ENCODE measurements at regions not wholly inside any gene's neighbourhood (a gene's known extent, or its start where the extent isn't known, plus 50 kb on each side); places are given as distances from the start of the nearest gene placed in this dataset.

DNA sequence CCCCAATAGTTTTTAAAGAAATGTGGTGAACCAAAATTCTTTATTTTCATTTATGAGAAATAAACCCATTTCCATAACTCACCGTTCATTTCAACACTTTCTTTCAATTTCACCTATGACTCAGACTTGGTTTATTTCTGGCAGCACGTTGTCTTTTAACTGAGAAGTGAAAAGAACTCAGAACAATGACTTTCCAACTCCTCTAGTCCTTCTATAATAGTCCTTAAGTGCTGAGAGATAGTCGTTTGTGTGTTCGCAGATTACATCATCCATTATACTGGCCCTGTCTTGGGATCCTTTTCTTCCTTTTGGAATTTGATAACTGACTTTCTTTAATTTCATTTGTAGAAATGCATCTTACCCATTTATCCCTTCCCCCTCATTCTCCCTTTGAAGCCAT lies 113.6 kb downstream of the GLUD2 start:
- Histone ChIP-seq H3K27ac (ENCODE audit: low read depth, low read length) (no peak overlapping the region), H3K79me2 (ENCODE audit: insufficient read depth, low read length) (no peaks in the 10 kb centered on the region), H3K9me3 (ENCODE audit: low read depth, low read length) (no peaks in the 10 kb centered on the region), H3K36me3 (ENCODE audit: insufficient read depth, low read length) (no peaks in the 10 kb centered on the region), H3K4me2 (ENCODE audit: insufficient read depth, low read length) (no peak overlapping the region), H3K4me3 (ENCODE audit: insufficient read depth, low read length) (no peak overlapping the region), H3K4me1 (ENCODE audit: insufficient read depth, low read length) (no peaks in the 10 kb centered on the region), H4K20me1 (ENCODE audit: insufficient read depth, low read length) (no peaks in the 10 kb centered on the region), H3K27me3 (ENCODE audit: insufficient read depth, low read length) (no peaks in the 10 kb centered on the region), H2AFZ (ENCODE audit: low read length) (no peak overlapping the region)
- no peak for DNase-seq (ENCODE audit: insufficient read length, low spot score, missing footprints)
- TF ChIP-seq, protein P1, sequence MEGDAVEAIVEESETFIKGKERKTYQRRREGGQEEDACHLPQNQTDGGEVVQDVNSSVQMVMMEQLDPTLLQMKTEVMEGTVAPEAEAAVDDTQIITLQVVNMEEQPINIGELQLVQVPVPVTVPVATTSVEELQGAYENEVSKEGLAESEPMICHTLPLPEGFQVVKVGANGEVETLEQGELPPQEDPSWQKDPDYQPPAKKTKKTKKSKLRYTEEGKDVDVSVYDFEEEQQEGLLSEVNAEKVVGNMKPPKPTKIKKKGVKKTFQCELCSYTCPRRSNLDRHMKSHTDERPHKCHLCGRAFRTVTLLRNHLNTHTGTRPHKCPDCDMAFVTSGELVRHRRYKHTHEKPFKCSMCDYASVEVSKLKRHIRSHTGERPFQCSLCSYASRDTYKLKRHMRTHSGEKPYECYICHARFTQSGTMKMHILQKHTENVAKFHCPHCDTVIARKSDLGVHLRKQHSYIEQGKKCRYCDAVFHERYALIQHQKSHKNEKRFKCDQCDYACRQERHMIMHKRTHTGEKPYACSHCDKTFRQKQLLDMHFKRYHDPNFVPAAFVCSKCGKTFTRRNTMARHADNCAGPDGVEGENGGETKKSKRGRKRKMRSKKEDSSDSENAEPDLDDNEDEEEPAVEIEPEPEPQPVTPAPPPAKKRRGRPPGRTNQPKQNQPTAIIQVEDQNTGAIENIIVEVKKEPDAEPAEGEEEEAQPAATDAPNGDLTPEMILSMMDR (IDR thresholded peaks at IDR 0.05; ENCODE audit: extremely low read depth, low read depth, low read length) = no peak

DNA sequence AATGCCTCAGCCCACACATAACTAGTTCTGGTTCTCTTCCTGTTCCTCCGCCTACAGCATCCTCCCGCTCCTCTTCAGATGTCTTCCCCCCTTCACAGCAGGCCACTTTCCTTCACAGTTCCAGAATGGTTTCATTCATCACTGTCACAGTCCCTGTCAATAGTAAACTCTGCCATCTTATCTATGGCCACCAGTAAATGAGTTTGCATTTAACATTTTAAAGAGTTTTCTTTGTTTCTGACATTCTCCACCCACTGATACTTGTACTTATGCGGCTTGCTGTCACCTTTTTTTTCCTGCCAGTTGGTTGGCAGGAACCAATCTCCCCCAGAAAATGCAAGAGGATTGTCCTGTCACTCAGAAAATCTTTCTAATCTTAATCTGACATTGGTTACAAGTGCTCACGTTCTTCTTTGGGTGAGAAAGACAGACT lies 114.1 kb downstream of the GLUD2 start:
- H3K27me3 ChIP-seq (ENCODE audit: insufficient read depth, low read length) = no peaks in the 10 kb centered on the region
- H3K9me3 ChIP-seq (ENCODE audit: low read depth, low read length) = no peaks in the 10 kb centered on the region
- H3K4me2 ChIP-seq (ENCODE audit: insufficient read depth, low read length) = no peak overlapping the region
- H3K36me3 ChIP-seq (ENCODE audit: insufficient read depth, low read length) = no peaks in the 10 kb centered on the region
- no peaks in the 10 kb centered on the region for H3K4me1 ChIP-seq (ENCODE audit: insufficient read depth, low read length)
- H2AFZ ChIP-seq (ENCODE audit: low read length) = no peak overlapping the region
- TF ChIP-seq, protein P1 (IDR thresholded peaks at IDR 0.05; ENCODE audit: extremely low read depth, low read depth, low read length) = no peak
- H3K4me3 ChIP-seq (ENCODE audit: insufficient read depth, low read length) = no peak overlapping the region
- no peak overlapping the region for H3K27ac ChIP-seq (ENCODE audit: low read depth, low read length)
- DNase-seq (ENCODE audit: insufficient read length, low spot score, missing footprints) = no peak
- H3K79me2 ChIP-seq (ENCODE audit: insufficient read depth, low read length) = no peaks in the 10 kb centered on the region
- no peaks in the 10 kb centered on the region for H4K20me1 ChIP-seq (ENCODE audit: insufficient read depth, low read length)

DNA sequence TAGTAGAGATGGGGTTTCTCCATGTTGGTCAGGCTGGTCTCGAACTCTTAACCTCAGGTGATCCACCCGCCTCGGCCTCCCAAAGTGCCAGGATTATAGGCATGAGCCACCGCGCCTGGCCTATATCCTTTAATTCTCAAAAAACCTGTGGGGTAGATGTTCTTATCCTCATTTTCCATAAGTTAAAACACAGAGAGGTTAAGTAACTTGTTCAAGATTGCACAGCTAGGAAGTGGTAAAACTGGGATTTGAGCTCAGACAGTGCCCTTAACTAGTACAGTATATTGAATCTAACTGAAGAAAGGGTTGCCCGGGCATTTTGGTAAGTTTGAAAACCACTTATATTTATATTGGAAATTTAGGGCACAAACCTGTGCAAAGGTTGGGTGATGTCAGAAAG lies 116.0 kb downstream of the GLUD2 start:
- no peak for DNase-seq (ENCODE audit: insufficient read length, low spot score, missing footprints)
- Histone ChIP-seq H4K20me1 (ENCODE audit: insufficient read depth, low read length) (no peaks in the 10 kb centered on the region), H2AFZ (ENCODE audit: low read length) (no peak overlapping the region), H3K36me3 (ENCODE audit: insufficient read depth, low read length) (no peaks in the 10 kb centered on the region), H3K27ac (ENCODE audit: low read depth, low read length) (no peak overlapping the region), H3K79me2 (ENCODE audit: insufficient read depth, low read length) (no peaks in the 10 kb centered on the region), H3K27me3 (ENCODE audit: insufficient read depth, low read length) (no peaks in the 10 kb centered on the region), H3K9me3 (ENCODE audit: low read depth, low read length) (no peaks in the 10 kb centered on the region), H3K4me1 (ENCODE audit: insufficient read depth, low read length) (no peaks in the 10 kb centered on the region), H3K4me2 (ENCODE audit: insufficient read depth, low read length) (no peak overlapping the region), H3K4me3 (ENCODE audit: insufficient read depth, low read length) (no peak overlapping the region)
- TF ChIP-seq, protein P1 (IDR thresholded peaks at IDR 0.05; ENCODE audit: extremely low read depth, low read depth, low read length) = no peak

DNA sequence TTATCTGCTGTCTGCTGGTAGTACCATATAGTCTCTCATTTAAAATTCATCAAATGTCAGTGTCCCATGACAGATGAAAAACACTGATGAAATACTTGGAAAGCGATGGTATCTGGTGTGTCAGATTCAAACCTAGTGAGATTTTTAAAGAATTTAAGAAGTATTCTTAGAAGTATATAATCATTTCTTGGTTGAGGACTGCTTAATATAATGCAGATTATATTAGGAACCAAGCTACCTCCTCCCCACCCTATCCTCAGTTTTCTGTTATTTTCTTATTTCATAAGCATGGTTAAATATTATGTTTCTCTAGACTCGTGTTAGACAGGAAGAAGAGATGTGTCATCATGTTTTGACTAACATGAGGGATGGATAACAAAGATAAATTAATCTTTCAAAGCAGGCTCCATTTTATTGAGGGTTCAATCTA lies 118.5 kb downstream of the GLUD2 start:
- TF ChIP-seq, protein P1 (IDR thresholded peaks at IDR 0.05; ENCODE audit: extremely low read depth, low read depth, low read length) = no peak
- no peak overlapping the region for H3K4me2 ChIP-seq (ENCODE audit: insufficient read depth, low read length)
- H3K4me3 ChIP-seq (ENCODE audit: insufficient read depth, low read length) = no peak overlapping the region
- no peaks in the 10 kb centered on the region for H4K20me1 ChIP-seq (ENCODE audit: insufficient read depth, low read length)
- no peak overlapping the region for H2AFZ ChIP-seq (ENCODE audit: low read length)
- H3K9me3 ChIP-seq (ENCODE audit: low read depth, low read length) = no peaks in the 10 kb centered on the region
- no peak overlapping the region for H3K27ac ChIP-seq (ENCODE audit: low read depth, low read length)
- DNase-seq (ENCODE audit: insufficient read length, low spot score, missing footprints) = no peak
- H3K79me2 ChIP-seq (ENCODE audit: insufficient read depth, low read length) = no peaks in the 10 kb centered on the region
- no peaks in the 10 kb centered on the region for H3K27me3 ChIP-seq (ENCODE audit: insufficient read depth, low read length)
- H3K4me1 ChIP-seq (ENCODE audit: insufficient read depth, low read length) = no peaks in the 10 kb centered on the region
- H3K36me3 ChIP-seq (ENCODE audit: insufficient read depth, low read length) = no peaks in the 10 kb centered on the region

All from osteoblast (primary cell).